Fibroblast of skin of right quadriceps (primary cell): ENCODE measurements at regions not wholly inside any gene's neighbourhood (a gene's known extent, or its start where the extent isn't known, plus 50 kb on each side); places are given as distances from the start of the nearest gene placed in this dataset.

ENCODE experiments used
- DNase-seq: peaks from one replicate; pipeline ENCODE4 v3.0.0-alpha.2; 2013

DNA sequence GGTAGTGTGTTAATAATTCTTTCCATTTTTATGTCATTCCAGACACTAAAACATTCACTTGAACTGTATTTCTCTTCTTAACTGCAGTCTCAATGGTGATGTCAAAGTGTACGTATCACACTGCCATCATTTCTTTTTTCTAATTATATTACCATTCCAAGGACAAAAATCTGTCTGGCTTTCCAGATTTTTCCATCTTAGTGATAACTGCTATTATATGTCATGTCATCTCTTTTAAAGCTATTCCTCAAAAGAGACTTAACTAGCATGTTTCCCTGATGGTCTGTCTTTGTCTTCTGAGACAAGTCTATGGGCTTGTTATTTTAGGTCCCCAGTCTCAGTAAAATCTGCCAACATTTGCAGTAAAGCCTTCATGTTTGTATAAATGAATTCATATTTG lies 1207.1 kb downstream of the PCDH17 start:
- DNase-seq, result no peak

GRCh38 chr13:58843071-58843470 lies 1211.5 kb downstream of the PCDH17 start:
- no peak for DNase-seq

- no peak for DNase-seq
Measured at GRCh38 chr13:58843567-58843966, 1212.0 kb downstream of the PCDH17 start.

DNA sequence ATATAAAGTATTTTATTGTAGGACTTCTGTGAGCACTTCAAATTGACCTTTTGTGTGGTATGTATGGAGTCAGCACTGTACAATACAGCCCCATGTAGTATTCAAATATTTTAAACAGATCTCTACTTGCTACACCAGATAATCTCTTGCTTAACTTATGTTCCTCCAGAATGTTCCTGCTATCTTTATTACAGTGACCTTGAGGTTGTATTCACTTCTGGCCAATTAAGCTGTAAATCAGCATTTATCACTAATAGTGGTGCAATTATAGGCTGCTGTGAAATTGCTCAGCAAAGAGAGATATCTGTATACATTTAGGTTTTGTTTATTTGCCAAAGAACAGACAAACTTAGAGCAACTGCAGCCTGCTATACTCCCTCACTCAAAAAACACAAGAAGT lies 1218.6 kb downstream of the PCDH17 start:
- DNase-seq, result no peak

DNA sequence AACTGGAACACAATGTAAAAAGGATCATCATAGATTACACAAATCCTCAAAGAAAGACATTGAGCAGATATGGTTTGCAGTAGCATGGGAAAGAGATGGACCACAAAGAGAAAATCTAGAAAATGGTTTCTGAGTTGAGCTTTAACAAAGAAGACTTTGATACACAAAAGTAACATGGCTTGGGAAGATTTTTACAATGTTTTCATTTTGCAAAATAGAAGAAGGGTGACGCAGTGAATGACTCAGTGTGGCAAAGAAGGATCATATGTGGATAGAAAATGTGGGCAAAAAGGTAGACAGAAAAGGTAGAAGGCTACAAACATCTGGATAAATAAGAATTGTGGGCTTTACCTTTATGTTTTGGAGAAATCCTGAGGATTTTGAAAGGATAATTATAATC lies 1220.5 kb downstream of the PCDH17 start:
- DNase-seq, result peak; percentile 14

DNA sequence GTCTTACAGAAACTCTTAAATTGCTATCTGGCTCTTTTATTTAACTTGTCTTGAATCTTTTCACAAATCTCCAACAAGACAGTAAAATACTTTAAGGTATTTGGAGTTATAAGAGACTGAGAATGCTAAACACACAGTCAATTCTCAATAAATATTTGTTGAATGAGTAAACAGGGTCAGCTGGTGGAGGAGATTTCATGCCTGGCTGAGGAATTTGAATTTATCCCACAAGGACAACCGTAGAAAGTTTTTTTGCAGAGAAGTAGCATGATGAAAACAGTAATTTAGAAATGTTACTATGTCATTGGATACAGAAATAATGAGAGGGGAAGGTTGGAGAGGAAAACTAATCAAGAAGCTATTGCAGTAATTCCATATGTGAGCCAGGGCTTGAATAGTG lies 1223.7 kb downstream of the PCDH17 start:
- DNase-seq, result peak; percentile 73

DNA sequence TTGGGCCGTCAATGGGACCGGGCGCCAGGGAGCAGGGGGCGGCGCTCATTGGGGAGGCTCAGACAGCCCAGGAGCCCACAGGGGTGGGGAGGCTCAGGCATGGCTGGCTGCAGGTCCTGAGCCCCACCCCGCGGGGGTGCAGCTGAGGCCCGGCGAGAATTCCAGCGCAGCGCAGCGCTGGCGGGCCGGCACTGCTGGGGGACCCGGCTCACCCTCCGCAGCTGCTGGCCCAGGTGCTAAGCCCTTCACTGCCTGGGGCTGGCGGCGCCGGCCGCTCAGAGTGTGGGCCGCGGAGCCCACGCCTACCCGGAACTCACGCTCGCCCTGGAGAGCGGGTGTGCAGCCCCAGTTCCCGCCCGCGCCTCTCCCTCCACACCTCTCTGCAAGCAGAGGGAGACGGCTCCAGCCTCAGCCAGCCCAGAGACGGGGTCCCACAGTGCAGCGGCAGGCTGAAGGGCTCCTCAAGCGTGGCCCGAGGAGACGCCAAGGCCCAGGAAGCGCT lies 1227.4 kb downstream of the PCDH17 start:
- no peak for DNase-seq

DNA sequence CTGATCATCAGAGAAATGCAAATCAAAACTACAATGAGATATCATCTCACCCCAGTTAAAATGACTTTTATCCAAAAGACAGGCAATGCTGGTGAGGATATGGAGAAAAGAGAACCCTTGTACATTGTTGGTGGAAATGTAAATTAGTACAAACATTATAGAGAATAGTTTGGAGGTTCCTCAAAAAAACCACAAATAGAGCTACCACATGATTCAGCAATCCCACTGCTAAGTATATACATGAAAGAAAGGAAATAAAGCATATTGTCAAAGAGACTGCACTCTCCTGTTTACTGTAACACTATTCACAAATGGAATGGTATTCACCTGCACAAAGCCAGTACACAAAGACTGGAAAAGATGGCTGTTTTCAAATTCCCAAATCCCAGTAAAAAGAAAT lies 1233.7 kb downstream of the PCDH17 start:
- DNase-seq, result no peak

GRCh38 chr13:58869566-58869965 lies 1238.0 kb downstream of the PCDH17 start:
- DNase-seq, result no peak

DNA sequence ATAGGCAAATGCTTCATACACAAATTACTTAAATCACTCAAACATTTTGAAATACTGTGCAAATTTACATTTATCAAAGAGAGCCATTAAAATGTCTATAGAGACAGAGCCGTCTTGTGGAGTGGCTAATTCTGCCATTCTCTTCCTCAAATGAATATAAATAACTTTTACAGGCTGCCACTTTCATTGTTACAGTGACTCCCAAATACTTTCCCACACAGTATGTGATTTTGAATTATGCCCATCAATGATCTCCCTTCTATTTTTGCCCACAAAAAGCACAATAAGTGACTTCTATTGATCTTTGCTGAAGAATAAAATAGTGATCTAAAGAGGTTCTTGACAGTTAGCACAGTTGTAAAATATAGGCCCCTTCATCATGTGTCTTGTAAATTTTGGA lies 1244.9 kb downstream of the PCDH17 start:
- no peak for DNase-seq

- DNase-seq, result no peak
Measured at GRCh38 chr13:58879114-58879513, 1247.6 kb downstream of the PCDH17 start.

DNA sequence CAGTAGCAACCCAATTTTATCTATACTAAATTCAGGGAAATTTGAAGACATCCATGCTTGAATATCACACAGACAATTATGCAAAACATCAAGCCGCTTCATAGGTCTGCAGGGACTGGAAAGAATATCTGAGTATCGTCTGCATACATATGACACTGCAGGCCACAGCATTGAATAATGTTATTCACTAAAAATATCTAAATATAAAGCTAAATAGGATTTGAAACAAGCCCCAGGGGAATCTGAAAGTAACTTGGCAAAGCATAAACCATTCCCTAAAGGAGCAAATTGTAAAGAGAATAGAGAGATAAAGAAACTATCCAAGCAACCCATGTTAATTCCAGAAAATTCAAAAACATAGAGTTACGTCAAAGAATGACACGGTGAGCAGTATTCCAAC lies 1251.0 kb downstream of the PCDH17 start:
- DNase-seq, result no peak

GRCh38 chr13:58883405-58883804 lies 1251.9 kb downstream of the PCDH17 start:
- DNase-seq, result no peak

- DNase-seq, result no peak
Measured at GRCh38 chr13:58884353-58885209, 1253.0 kb downstream of the PCDH17 start.

GRCh38 chr13:58889474-58889873 lies 1257.9 kb downstream of the PCDH17 start:
- no peak for DNase-seq

- no peak for DNase-seq
Measured at GRCh38 chr13:58893396-58893795, 1261.9 kb downstream of the PCDH17 start.

- no peak for DNase-seq
Measured at GRCh38 chr13:58906329-58907007, 1257.3 kb downstream of the DIAPH3 start.

DNA sequence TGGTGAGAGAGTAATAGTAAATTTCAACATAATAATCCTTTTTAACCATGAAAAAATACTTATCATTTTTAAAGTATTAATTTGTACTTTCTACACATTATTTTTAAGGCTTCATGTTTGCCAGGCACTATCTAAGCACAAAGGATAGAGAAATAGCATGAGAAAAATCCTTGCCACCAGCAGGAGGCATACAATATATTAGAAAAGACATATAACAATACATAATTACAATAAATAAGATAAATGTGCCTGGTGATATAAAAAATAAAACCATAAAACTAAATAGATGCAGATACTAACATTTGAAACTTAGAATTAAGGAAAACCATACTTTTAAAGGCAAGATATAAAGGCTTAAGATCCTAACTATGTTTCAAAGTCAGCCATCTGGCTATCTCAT lies 1256.4 kb downstream of the DIAPH3 start:
- DNase-seq, result no peak

- DNase-seq, result no peak
Measured at GRCh38 chr13:58908019-58908679, 1255.6 kb downstream of the DIAPH3 start.

- peak; percentile 6 for DNase-seq
Measured at GRCh38 chr13:58919551-58919950, 1244.2 kb downstream of the DIAPH3 start.

GRCh38 chr13:58921129-58921528 lies 1242.6 kb downstream of the DIAPH3 start:
- DNase-seq, result no peak

- no peak for DNase-seq
Measured at GRCh38 chr13:58926858-58927257, 1236.9 kb downstream of the DIAPH3 start.

DNA sequence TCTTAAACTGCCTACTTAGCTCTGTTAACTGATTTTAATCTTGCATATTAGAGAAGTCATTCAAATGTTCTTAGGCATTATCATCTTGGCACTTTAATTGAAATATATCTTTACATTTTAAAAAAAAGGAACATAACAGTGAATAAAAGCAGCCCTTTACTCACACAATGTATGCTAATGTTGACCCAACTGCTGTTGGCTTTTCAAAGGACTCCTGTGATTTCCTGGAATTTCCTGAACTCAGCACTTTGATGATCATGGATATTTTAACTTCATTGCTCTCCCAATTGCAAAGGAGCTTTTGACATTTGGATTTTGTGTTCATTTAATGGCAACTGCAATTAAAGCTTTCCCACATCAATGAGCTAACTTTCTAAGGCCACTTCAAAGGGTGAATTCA lies 1230.3 kb downstream of the DIAPH3 start:
- no peak for DNase-seq

- DNase-seq, result no peak
Measured at GRCh38 chr13:58935689-58936088, 1228.0 kb downstream of the DIAPH3 start.
